ENCODE measurements at regions not wholly inside any gene's neighbourhood (a gene's known extent, or its start where the extent isn't known, plus 50 kb on each side); places are given as distances from the start of the nearest gene placed in this dataset.
A peak's percentile ranks its signal among the peaks of the same experiment; 100 is the strongest.

DNA sequence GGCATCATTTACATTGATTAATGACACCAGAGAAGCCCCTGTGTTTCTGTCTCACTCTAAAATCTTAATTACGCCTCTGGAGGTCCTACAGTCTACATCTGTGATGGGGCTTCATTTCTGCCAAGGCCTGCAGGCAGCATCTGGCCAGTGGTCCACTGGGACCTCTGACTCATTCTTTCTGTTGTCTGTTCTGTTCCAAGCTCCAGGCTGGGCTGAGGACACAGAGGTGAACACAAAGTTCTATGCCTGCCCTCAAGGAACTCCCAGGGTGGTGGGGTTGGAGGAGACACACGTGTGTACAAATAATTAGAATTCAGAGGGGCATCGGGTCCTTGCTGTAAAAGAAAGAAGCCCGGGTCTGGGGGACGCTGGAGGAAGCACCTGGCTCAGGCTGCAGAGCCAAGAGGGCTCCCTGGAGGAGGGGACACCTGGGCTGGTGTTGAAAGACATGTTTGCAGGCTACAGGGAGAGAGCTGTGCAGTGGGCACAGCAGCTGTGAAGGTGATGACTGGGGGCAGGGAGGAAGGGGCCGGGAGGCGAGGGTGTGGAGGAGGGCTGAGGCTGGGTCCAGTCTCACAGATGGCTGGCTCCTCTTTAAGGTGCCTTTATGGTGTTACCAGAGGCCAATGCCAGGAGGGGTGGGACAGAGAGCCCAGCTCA is 103.3 kb upstream of the PRR23E start:
- Histone ChIP-seq H3K36me3 (ENCODE audit: control insufficient read depth, insufficient read depth, low read length) (no peaks in the 10 kb centered on the region), H3K4me3 (ENCODE audit: low read depth, low read length) (no peak overlapping the region), H3K27ac (no peak overlapping the region), H3K9me3 (ENCODE audit: control insufficient read depth, low read length) (no peaks in the 10 kb centered on the region), H3K4me1 (peaks cover 11% of the 10 kb centered on the region), H3K9ac (no peak overlapping the region), H3K27me3 (ENCODE audit: control insufficient read depth, insufficient read depth, low read length) (no peaks in the 10 kb centered on the region), H3K79me2 (no peaks in the 10 kb centered on the region), H2AFZ (no peak overlapping the region), H3K4me2 (ENCODE audit: low read length) (no peak overlapping the region)
- TF ChIP-seq, protein P1, sequence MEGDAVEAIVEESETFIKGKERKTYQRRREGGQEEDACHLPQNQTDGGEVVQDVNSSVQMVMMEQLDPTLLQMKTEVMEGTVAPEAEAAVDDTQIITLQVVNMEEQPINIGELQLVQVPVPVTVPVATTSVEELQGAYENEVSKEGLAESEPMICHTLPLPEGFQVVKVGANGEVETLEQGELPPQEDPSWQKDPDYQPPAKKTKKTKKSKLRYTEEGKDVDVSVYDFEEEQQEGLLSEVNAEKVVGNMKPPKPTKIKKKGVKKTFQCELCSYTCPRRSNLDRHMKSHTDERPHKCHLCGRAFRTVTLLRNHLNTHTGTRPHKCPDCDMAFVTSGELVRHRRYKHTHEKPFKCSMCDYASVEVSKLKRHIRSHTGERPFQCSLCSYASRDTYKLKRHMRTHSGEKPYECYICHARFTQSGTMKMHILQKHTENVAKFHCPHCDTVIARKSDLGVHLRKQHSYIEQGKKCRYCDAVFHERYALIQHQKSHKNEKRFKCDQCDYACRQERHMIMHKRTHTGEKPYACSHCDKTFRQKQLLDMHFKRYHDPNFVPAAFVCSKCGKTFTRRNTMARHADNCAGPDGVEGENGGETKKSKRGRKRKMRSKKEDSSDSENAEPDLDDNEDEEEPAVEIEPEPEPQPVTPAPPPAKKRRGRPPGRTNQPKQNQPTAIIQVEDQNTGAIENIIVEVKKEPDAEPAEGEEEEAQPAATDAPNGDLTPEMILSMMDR (IDR thresholded peaks at IDR 0.05): no peak

DNA sequence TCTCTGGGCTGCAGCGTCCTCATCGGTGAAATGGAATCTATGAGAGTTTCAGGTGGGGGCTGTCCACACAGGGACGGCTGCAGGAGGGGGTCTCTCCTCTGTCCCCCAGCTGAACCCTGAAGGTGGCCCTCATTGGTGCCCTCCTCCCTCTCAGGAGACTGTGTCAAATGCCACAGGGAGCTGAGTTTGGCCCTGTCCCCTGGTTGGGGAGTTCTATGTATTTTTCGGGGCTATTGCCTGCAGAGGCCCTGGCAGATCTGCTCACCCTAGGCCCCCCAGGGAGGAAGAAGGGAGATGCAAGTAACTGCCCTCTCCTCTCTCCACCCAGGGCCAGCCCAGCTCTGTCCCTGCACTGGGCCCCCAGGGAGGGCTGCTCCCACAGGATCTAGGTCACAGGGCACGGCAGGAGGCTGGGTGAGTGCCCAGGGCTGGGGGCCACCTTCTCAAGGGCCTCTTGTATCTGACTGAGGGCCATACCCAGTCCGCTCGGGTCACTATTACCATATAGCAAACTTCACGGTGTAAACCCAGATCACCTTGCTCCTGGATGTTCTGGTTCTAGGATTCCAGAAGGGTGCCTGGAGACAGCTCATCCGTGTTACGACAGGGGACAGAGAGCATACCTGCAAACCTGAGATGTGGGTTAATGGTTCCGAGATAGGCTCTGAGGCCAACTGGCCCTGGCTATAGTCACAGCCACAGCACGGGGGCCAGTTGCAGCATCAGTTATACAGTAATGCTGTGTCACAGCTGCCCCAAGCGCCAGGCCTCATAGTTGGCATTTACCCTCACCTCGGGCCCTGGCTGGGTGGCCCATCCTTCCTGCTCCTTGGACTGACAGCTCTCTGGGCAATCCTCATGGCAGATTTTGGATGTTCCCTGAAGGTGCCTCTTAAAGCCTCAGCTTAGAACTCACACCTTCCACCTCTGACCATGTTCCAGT is 102.4 kb upstream of the PRR23E start:
- H3K79me2 ChIP-seq: no peaks in the 10 kb centered on the region
- H3K4me3 ChIP-seq (ENCODE audit: low read depth, low read length): no peak overlapping the region
- H3K27me3 ChIP-seq (ENCODE audit: control insufficient read depth, insufficient read depth, low read length): no peaks in the 10 kb centered on the region
- H3K9me3 ChIP-seq (ENCODE audit: control insufficient read depth, low read length): no peaks in the 10 kb centered on the region
- no peak overlapping the region for H3K9ac ChIP-seq
- H3K4me2 ChIP-seq (ENCODE audit: low read length): no peak overlapping the region
- TF ChIP-seq, protein P1 (IDR thresholded peaks at IDR 0.05): no peak
- H2AFZ ChIP-seq: peak overlapping the region; percentile 15
- H3K4me1 ChIP-seq: peaks cover 11% of the 10 kb centered on the region
- no peak overlapping the region for H3K27ac ChIP-seq
- H3K36me3 ChIP-seq (ENCODE audit: control insufficient read depth, insufficient read depth, low read length): no peaks in the 10 kb centered on the region

DNA sequence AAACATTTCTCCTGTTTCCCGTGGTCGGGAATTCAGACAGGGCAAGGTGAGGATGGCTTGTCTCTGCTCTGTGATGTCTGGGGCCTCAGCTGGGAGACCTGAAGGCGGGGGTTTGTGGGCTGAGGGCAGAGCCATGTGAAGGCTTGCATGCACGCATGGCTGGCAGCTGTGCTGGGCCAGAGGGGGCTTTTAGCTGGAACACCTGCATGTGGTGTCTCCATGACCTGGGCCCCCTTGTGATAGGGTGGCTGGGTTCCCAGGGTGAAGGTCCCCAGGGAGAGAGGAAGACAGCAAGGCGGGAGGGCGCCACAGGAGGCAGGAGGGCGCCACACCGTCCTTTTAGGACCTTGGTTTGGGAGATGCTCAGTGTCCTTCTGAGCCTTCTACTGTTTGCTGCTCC is 101.6 kb upstream of the PRR23E start:
- Histone ChIP-seq H3K4me3 (ENCODE audit: low read depth, low read length) (no peak overlapping the region), H3K9me3 (ENCODE audit: control insufficient read depth, low read length) (no peaks in the 10 kb centered on the region), H3K4me2 (ENCODE audit: low read length) (no peak overlapping the region), H3K9ac (no peak overlapping the region), H3K27ac (no peak overlapping the region), H3K27me3 (ENCODE audit: control insufficient read depth, insufficient read depth, low read length) (no peaks in the 10 kb centered on the region), H3K4me1 (peaks cover 13% of the 10 kb centered on the region), H3K36me3 (ENCODE audit: control insufficient read depth, insufficient read depth, low read length) (no peaks in the 10 kb centered on the region), H3K79me2 (no peaks in the 10 kb centered on the region), H2AFZ (no peak overlapping the region)
- TF ChIP-seq, protein P1 (IDR thresholded peaks at IDR 0.05): no peak

DNA sequence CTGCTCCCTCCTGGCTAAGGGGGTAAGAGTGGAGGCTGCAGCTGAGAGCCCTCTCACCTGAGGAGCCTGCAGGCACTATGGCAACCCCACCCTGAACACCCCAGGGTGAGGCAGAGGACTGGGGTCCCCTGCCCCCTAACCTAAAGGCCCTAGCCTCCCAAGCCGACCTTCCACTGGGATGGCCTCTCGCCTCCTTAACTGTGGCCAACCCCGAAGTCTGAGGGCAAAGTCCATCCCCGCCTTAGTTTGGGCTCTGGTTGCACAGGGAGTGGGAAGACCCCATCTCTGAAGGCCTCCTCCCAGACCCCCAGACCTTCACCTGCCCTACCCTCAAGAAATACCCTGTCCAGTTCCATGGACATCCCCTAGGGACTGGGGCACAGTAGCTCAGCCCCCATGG is 100.6 kb upstream of the PRR23E start:
- H3K27me3 ChIP-seq (ENCODE audit: control insufficient read depth, insufficient read depth, low read length): no peaks in the 10 kb centered on the region

More for the DNA sequence above, 100.6 kb upstream of the PRR23E start:
- no peaks in the 10 kb centered on the region for H3K79me2 ChIP-seq
- peaks cover 17% of the 10 kb centered on the region for H3K4me1 ChIP-seq
- no peak overlapping the region for H2AFZ ChIP-seq
- H3K9me3 ChIP-seq (ENCODE audit: control insufficient read depth, low read length): no peaks in the 10 kb centered on the region
- no peak overlapping the region for H3K9ac ChIP-seq
- H3K4me2 ChIP-seq (ENCODE audit: low read length): no peak overlapping the region
- no peak overlapping the region for H3K4me3 ChIP-seq (ENCODE audit: low read depth, low read length)
- H3K36me3 ChIP-seq (ENCODE audit: control insufficient read depth, insufficient read depth, low read length): no peaks in the 10 kb centered on the region
- TF ChIP-seq, protein P1 (IDR thresholded peaks at IDR 0.05): no peak
- no peak overlapping the region for H3K27ac ChIP-seq
